ENCODE measurements at regions not wholly inside any gene's neighbourhood (a gene's known extent, or its start where the extent isn't known, plus 50 kb on each side); places are given as distances from the start of the nearest gene placed in this dataset.
A peak's percentile ranks its signal among the peaks of the same experiment; 100 is the strongest.

- Histone ChIP-seq H3K23ac (ENCODE audit: low read length in 2 of 2) (no peak overlapping the region), H4K91ac (ENCODE audit: low read length) (no peak overlapping the region), H3K4ac (ENCODE audit: low read depth in 1 of 2, low read length in 2 of 2) (no peak overlapping the region), H3K27ac (ENCODE audit: low read length, poor library complexity, severe bottlenecking) (no peak overlapping the region), H3K79me1 (replicated peaks; ENCODE audit: low read length, poor library complexity, severe bottlenecking) (no peaks in the 10 kb centered on the region), H3K4me2 (ENCODE audit: low read length, poor library complexity, severe bottlenecking) (no peak overlapping the region), H3K27me3 (ENCODE audit: control insufficient read depth in 1 of 2, insufficient read depth in 1 of 2, low read length in 2 of 2) (no peaks in the 10 kb centered on the region), H2AK5ac (ENCODE audit: low read length, severe bottlenecking) (no peak overlapping the region), H3K4me3 (ENCODE audit: insufficient read depth in 1 of 2, low read depth in 1 of 2, low read length in 2 of 2) (no peak overlapping the region), H2BK12ac (ENCODE audit: low read length in 2 of 2) (no peak overlapping the region), H2BK120ac (ENCODE audit: low read depth, low read length) (no peak overlapping the region), H3K36me3 (ENCODE audit: control insufficient read depth in 1 of 2, insufficient read depth in 2 of 2, low read depth in 1 of 2, low read length in 2 of 2) (no peaks in the 10 kb centered on the region), H4K8ac (ENCODE audit: low read length) (no peak overlapping the region), H2BK15ac (ENCODE audit: low read depth, poor library complexity, severe bottlenecking) (no peak overlapping the region), H3K4me1 (ENCODE audit: control insufficient read depth, insufficient read depth, low read depth, low read length) (peaks cover 2% of the 10 kb centered on the region), H3K9ac (ENCODE audit: low read length) (no peak overlapping the region), H2AFZ (ENCODE audit: low read depth, low read length) (no peak overlapping the region), H3K14ac (ENCODE audit: low read length in 2 of 2) (no peak overlapping the region), H2BK5ac (ENCODE audit: low read depth, low read length, poor library complexity, severe bottlenecking) (no peak overlapping the region), H3K9me3 (ENCODE audit: control insufficient read depth, low read length) (no peaks in the 10 kb centered on the region), H3K18ac (ENCODE audit: low read depth in 1 of 2, low read length in 2 of 2) (no peak overlapping the region)
- WGBS: no CpG with 5 or more reads among the region's 2 CpGs
- no peak for DNase-seq
These were observed 304.2 kb downstream of the DNAH5 start for GRCh38 chr5:13640270-13640669.

GRCh38 chr5:13632676-13633075 is 311.8 kb downstream of the DNAH5 start:
- H3K9ac ChIP-seq (ENCODE audit: low read length): no peak overlapping the region
- H2BK120ac ChIP-seq (ENCODE audit: low read depth, low read length): no peak overlapping the region
- H3K27me3 ChIP-seq (ENCODE audit: control insufficient read depth in 1 of 2, insufficient read depth in 1 of 2, low read length in 2 of 2): no peaks in the 10 kb centered on the region
- no peak overlapping the region for H2AK5ac ChIP-seq (ENCODE audit: low read length, severe bottlenecking)
- H3K14ac ChIP-seq (ENCODE audit: low read length in 2 of 2): no peak overlapping the region
- H3K9me3 ChIP-seq (ENCODE audit: control insufficient read depth, low read length): no peaks in the 10 kb centered on the region
- no peak overlapping the region for H4K8ac ChIP-seq (ENCODE audit: low read length)
- peak; percentile 9 for DNase-seq
- H3K23ac ChIP-seq (ENCODE audit: low read length in 2 of 2): no peak overlapping the region
- WGBS: 30% methylated on average over 1 of the region's 1 CpG
- no peak overlapping the region for H2AFZ ChIP-seq (ENCODE audit: low read depth, low read length)
- H3K4me3 ChIP-seq (ENCODE audit: insufficient read depth in 1 of 2, low read depth in 1 of 2, low read length in 2 of 2): no peak overlapping the region
- H2BK12ac ChIP-seq (ENCODE audit: low read length in 2 of 2): no peak overlapping the region
- no peak overlapping the region for H3K4me2 ChIP-seq (ENCODE audit: low read length, poor library complexity, severe bottlenecking)
- no peak overlapping the region for H3K27ac ChIP-seq (ENCODE audit: low read length, poor library complexity, severe bottlenecking)
- H3K4ac ChIP-seq (ENCODE audit: low read depth in 1 of 2, low read length in 2 of 2): no peak overlapping the region
- no peak overlapping the region for H2BK5ac ChIP-seq (ENCODE audit: low read depth, low read length, poor library complexity, severe bottlenecking)
- H3K4me1 ChIP-seq (ENCODE audit: control insufficient read depth, insufficient read depth, low read depth, low read length): no peaks in the 10 kb centered on the region
- no peak overlapping the region for H2BK15ac ChIP-seq (ENCODE audit: low read depth, poor library complexity, severe bottlenecking)
- no peaks in the 10 kb centered on the region for H3K36me3 ChIP-seq (ENCODE audit: control insufficient read depth in 1 of 2, insufficient read depth in 2 of 2, low read depth in 1 of 2, low read length in 2 of 2)
- H4K91ac ChIP-seq (ENCODE audit: low read length): no peak overlapping the region
- H3K18ac ChIP-seq (ENCODE audit: low read depth in 1 of 2, low read length in 2 of 2): no peak overlapping the region
- H3K79me1 ChIP-seq (replicated peaks; ENCODE audit: low read length, poor library complexity, severe bottlenecking): no peaks in the 10 kb centered on the region

GRCh38 chr5:13629218-13629617 is 315.3 kb downstream of the DNAH5 start:
- Histone ChIP-seq H3K14ac (ENCODE audit: low read length in 2 of 2) (no peak overlapping the region), H3K79me1 (replicated peaks; ENCODE audit: low read length, poor library complexity, severe bottlenecking) (no peaks in the 10 kb centered on the region), H3K4me3 (ENCODE audit: insufficient read depth in 1 of 2, low read depth in 1 of 2, low read length in 2 of 2) (no peak overlapping the region), H3K9me3 (ENCODE audit: control insufficient read depth, low read length) (no peaks in the 10 kb centered on the region), H3K4ac (ENCODE audit: low read depth in 1 of 2, low read length in 2 of 2) (no peak overlapping the region), H2AK5ac (ENCODE audit: low read length, severe bottlenecking) (no peak overlapping the region), H3K27me3 (ENCODE audit: control insufficient read depth in 1 of 2, insufficient read depth in 1 of 2, low read length in 2 of 2) (no peaks in the 10 kb centered on the region), H3K23ac (ENCODE audit: low read length in 2 of 2) (no peak overlapping the region), H3K4me2 (ENCODE audit: low read length, poor library complexity, severe bottlenecking) (no peak overlapping the region), H2BK12ac (ENCODE audit: low read length in 2 of 2) (no peak overlapping the region), H3K18ac (ENCODE audit: low read depth in 1 of 2, low read length in 2 of 2) (no peak overlapping the region), H2BK15ac (ENCODE audit: low read depth, poor library complexity, severe bottlenecking) (no peak overlapping the region), H4K8ac (ENCODE audit: low read length) (no peak overlapping the region), H2AFZ (ENCODE audit: low read depth, low read length) (no peak overlapping the region), H3K9ac (ENCODE audit: low read length) (no peak overlapping the region), H4K91ac (ENCODE audit: low read length) (no peak overlapping the region), H3K36me3 (ENCODE audit: control insufficient read depth in 1 of 2, insufficient read depth in 2 of 2, low read depth in 1 of 2, low read length in 2 of 2) (no peaks in the 10 kb centered on the region), H3K4me1 (ENCODE audit: control insufficient read depth, insufficient read depth, low read depth, low read length) (no peaks in the 10 kb centered on the region), H2BK120ac (ENCODE audit: low read depth, low read length) (no peak overlapping the region), H2BK5ac (ENCODE audit: low read depth, low read length, poor library complexity, severe bottlenecking) (no peak overlapping the region), H3K27ac (ENCODE audit: low read length, poor library complexity, severe bottlenecking) (no peak overlapping the region)
- no peak for DNase-seq
- WGBS: 83% methylated on average over 2 of the region's 2 CpGs

GRCh38 chr5:13627673-13628454 is 316.6 kb downstream of the DNAH5 start:
- Histone ChIP-seq H3K36me3 (ENCODE audit: control insufficient read depth in 1 of 2, insufficient read depth in 2 of 2, low read depth in 1 of 2, low read length in 2 of 2) (no peaks in the 10 kb centered on the region), H3K27me3 (ENCODE audit: control insufficient read depth in 1 of 2, insufficient read depth in 1 of 2, low read length in 2 of 2) (no peaks in the 10 kb centered on the region), H4K8ac (ENCODE audit: low read length) (no peak overlapping the region), H2AK5ac (ENCODE audit: low read length, severe bottlenecking) (no peak overlapping the region), H3K4me2 (ENCODE audit: low read length, poor library complexity, severe bottlenecking) (no peak overlapping the region), H3K4me3 (ENCODE audit: insufficient read depth in 1 of 2, low read depth in 1 of 2, low read length in 2 of 2) (no peak overlapping the region), H4K91ac (ENCODE audit: low read length) (no peak overlapping the region), H2BK12ac (ENCODE audit: low read length in 2 of 2) (no peak overlapping the region), H3K23ac (ENCODE audit: low read length in 2 of 2) (no peak overlapping the region), H3K4ac (ENCODE audit: low read depth in 1 of 2, low read length in 2 of 2) (no peak overlapping the region), H2AFZ (ENCODE audit: low read depth, low read length) (no peak overlapping the region), H3K27ac (ENCODE audit: low read length, poor library complexity, severe bottlenecking) (no peak overlapping the region), H3K4me1 (ENCODE audit: control insufficient read depth, insufficient read depth, low read depth, low read length) (no peaks in the 10 kb centered on the region), H3K9ac (ENCODE audit: low read length) (no peak overlapping the region), H2BK5ac (ENCODE audit: low read depth, low read length, poor library complexity, severe bottlenecking) (no peak overlapping the region), H3K9me3 (ENCODE audit: control insufficient read depth, low read length) (no peaks in the 10 kb centered on the region), H2BK15ac (ENCODE audit: low read depth, poor library complexity, severe bottlenecking) (no peak overlapping the region), H3K79me1 (replicated peaks; ENCODE audit: low read length, poor library complexity, severe bottlenecking) (no peaks in the 10 kb centered on the region), H3K14ac (ENCODE audit: low read length in 2 of 2) (no peak overlapping the region), H2BK120ac (ENCODE audit: low read depth, low read length) (no peak overlapping the region), H3K18ac (ENCODE audit: low read depth in 1 of 2, low read length in 2 of 2) (no peak overlapping the region)
- 34% methylated on average over 3 of the region's 3 CpGs for WGBS
- no peak for DNase-seq

Measured in mesenchymal stem cell (in vitro differentiated cells and primary cell).